ENCODE measurements at regions not wholly inside any gene's neighbourhood (a gene's known extent, or its start where the extent isn't known, plus 50 kb on each side); places are given as distances from the start of the nearest gene placed in this dataset.

- no peaks in the 10 kb centered on the region for H3K36me3 ChIP-seq (ENCODE audit: insufficient read depth, low read length)
- H3K9me3 Mint-ChIP-seq (ENCODE audit: unreplicated experiment) = no peaks in the 10 kb centered on the region
- DNase-seq (ENCODE audit: low read depth) (no peak), FAIRE-seq (no peak)
- H3K4me1 ChIP-seq (ENCODE audit: insufficient read depth, low read length) = no peaks in the 10 kb centered on the region
- H3K4me1 Mint-ChIP-seq (ENCODE audit: low read depth, unreplicated experiment) = no peaks in the 10 kb centered on the region
- peaks cover 5% of the 10 kb centered on the region for H3K27me3 Mint-ChIP-seq (ENCODE audit: low read depth, unreplicated experiment)
- H3K79me2 ChIP-seq (ENCODE audit: insufficient read depth, low read length) = no peaks in the 10 kb centered on the region
- H3K4me3 Mint-ChIP-seq (ENCODE audit: unreplicated experiment) = no peak overlapping the region
- no peak overlapping the region for H2AFZ ChIP-seq (ENCODE audit: low read depth, low read length)
- no peaks in the 10 kb centered on the region for H3K36me3 Mint-ChIP-seq (ENCODE audit: low read depth, unreplicated experiment)
- H3K27me3 ChIP-seq (ENCODE audit: insufficient read depth, low read length) = no peaks in the 10 kb centered on the region
- H3K4me3 ChIP-seq (ENCODE audit: insufficient read depth, low read depth, low read length) = no peak overlapping the region
- H3K27ac ChIP-seq (ENCODE audit: low read depth, low read length) = no peak overlapping the region
- no peak overlapping the region for H3K27ac Mint-ChIP-seq (ENCODE audit: unreplicated experiment)
- no peak overlapping the region for H3K4me2 ChIP-seq (ENCODE audit: low read length)
- TF ChIP-seq EZH2 (IDR thresholded peaks at IDR 0.05; ENCODE audit: insufficient read depth, low read length) (no peak), CTCF (IDR thresholded peaks at IDR 0.05; ENCODE audit: insufficient read depth, low read depth, low read length) (no peak)
- no peak overlapping the region for H3K9ac ChIP-seq (ENCODE audit: low read length)
- no peaks in the 10 kb centered on the region for H3K9me3 ChIP-seq (ENCODE audit: insufficient read depth, low read depth, low read length)
- no peaks in the 10 kb centered on the region for H4K20me1 ChIP-seq (ENCODE audit: insufficient read depth, low read length)
These were observed 212.1 kb upstream of the FBN2 start for GRCh38 chr5:128750155-128750554.

GRCh38 chr5:128757196-128757959 is 207.9 kb upstream of the SLC27A6 start:
- Histone ChIP-seq H3K9me3 (ENCODE audit: insufficient read depth, low read depth, low read length) (no peaks in the 10 kb centered on the region), H3K79me2 (ENCODE audit: insufficient read depth, low read length) (no peaks in the 10 kb centered on the region), H3K27me3 (ENCODE audit: insufficient read depth, low read length) (no peaks in the 10 kb centered on the region), H4K20me1 (ENCODE audit: insufficient read depth, low read length) (no peaks in the 10 kb centered on the region), H2AFZ (ENCODE audit: low read depth, low read length) (no peak overlapping the region), H3K27ac (ENCODE audit: low read depth, low read length) (no peak overlapping the region), H3K36me3 (ENCODE audit: insufficient read depth, low read length) (no peaks in the 10 kb centered on the region), H3K4me1 (ENCODE audit: insufficient read depth, low read length) (no peaks in the 10 kb centered on the region), H3K9ac (ENCODE audit: low read length) (no peak overlapping the region), H3K4me3 (ENCODE audit: insufficient read depth, low read depth, low read length) (no peak overlapping the region), H3K4me2 (ENCODE audit: low read length) (no peak overlapping the region)
- H3K9me3 Mint-ChIP-seq (ENCODE audit: unreplicated experiment) = no peaks in the 10 kb centered on the region
- DNase-seq (ENCODE audit: low read depth) (no peak), FAIRE-seq (no peak)
- no peaks in the 10 kb centered on the region for H3K36me3 Mint-ChIP-seq (ENCODE audit: low read depth, unreplicated experiment)
- TF ChIP-seq EZH2 (IDR thresholded peaks at IDR 0.05; ENCODE audit: insufficient read depth, low read length) (no peak), CTCF (IDR thresholded peaks at IDR 0.05; ENCODE audit: insufficient read depth, low read depth, low read length) (no peak)
- H3K4me1 Mint-ChIP-seq (ENCODE audit: low read depth, unreplicated experiment) = no peaks in the 10 kb centered on the region
- no peak overlapping the region for H3K4me3 Mint-ChIP-seq (ENCODE audit: unreplicated experiment)
- no peak overlapping the region for H3K27ac Mint-ChIP-seq (ENCODE audit: unreplicated experiment)
- H3K27me3 Mint-ChIP-seq (ENCODE audit: low read depth, unreplicated experiment) = no peaks in the 10 kb centered on the region

- H3K4me1 ChIP-seq (ENCODE audit: insufficient read depth, low read length) = no peaks in the 10 kb centered on the region
- H3K4me3 ChIP-seq (ENCODE audit: insufficient read depth, low read depth, low read length) = no peak overlapping the region
- TF ChIP-seq EZH2 (IDR thresholded peaks at IDR 0.05; ENCODE audit: insufficient read depth, low read length) = no peak
- no peak for TF ChIP-seq CTCF (IDR thresholded peaks at IDR 0.05; ENCODE audit: insufficient read depth, low read depth, low read length)
- no peaks in the 10 kb centered on the region for H3K9me3 Mint-ChIP-seq (ENCODE audit: unreplicated experiment)
- H2AFZ ChIP-seq (ENCODE audit: low read depth, low read length) = no peak overlapping the region
- DNase-seq (ENCODE audit: low read depth) (no peak), FAIRE-seq (no peak)
- H3K9me3 ChIP-seq (ENCODE audit: insufficient read depth, low read depth, low read length) = no peaks in the 10 kb centered on the region
- H3K27me3 ChIP-seq (ENCODE audit: insufficient read depth, low read length) = no peaks in the 10 kb centered on the region
- H3K79me2 ChIP-seq (ENCODE audit: insufficient read depth, low read length) = no peaks in the 10 kb centered on the region
- H3K27ac ChIP-seq (ENCODE audit: low read depth, low read length) = no peak overlapping the region
- no peak overlapping the region for H3K4me2 ChIP-seq (ENCODE audit: low read length)
- no peaks in the 10 kb centered on the region for H4K20me1 ChIP-seq (ENCODE audit: insufficient read depth, low read length)
- no peaks in the 10 kb centered on the region for H3K27me3 Mint-ChIP-seq (ENCODE audit: low read depth, unreplicated experiment)
- H3K27ac Mint-ChIP-seq (ENCODE audit: unreplicated experiment) = no peak overlapping the region
- no peak overlapping the region for H3K9ac ChIP-seq (ENCODE audit: low read length)
- H3K4me3 Mint-ChIP-seq (ENCODE audit: unreplicated experiment) = no peak overlapping the region
- no peaks in the 10 kb centered on the region for H3K36me3 Mint-ChIP-seq (ENCODE audit: low read depth, unreplicated experiment)
- no peaks in the 10 kb centered on the region for H3K36me3 ChIP-seq (ENCODE audit: insufficient read depth, low read length)
- H3K4me1 Mint-ChIP-seq (ENCODE audit: low read depth, unreplicated experiment) = no peaks in the 10 kb centered on the region
These were observed 202.5 kb upstream of the SLC27A6 start for GRCh38 chr5:128762661-128763306.
